SJSA1 (cell line): ENCODE measurements at regions not wholly inside any gene's neighbourhood (a gene's known extent, or its start where the extent isn't known, plus 50 kb on each side); places are given as distances from the start of the nearest gene placed in this dataset.

Source experiments
- DNase-seq, 2 experiments: peaks; one replicate each; pipeline ENCODE4 v3.0.0-alpha.2; 2015 to 2020; ENCODE audit warnings: low spot score in 2 of 2, low read depth in 1 of 2
- H3K27ac ChIP-seq: fragments of 250-450 bp; sonication (Bioruptor Pico); 2 replicates; pipeline ENCODE4 v1.5.1; 2020; ENCODE audit warnings: mild to moderate bottlenecking, moderate library complexity
- H3K27me3 ChIP-seq: fragments of 250-450 bp; sonication (Bioruptor Pico); replicated peaks from 2 replicates; pipeline ENCODE4 v1.5.1; 2020; ENCODE audit warnings: mild to moderate bottlenecking, moderate library complexity
- H3K36me3 ChIP-seq: fragments of 250-450 bp; sonication (Bioruptor Pico); 2 replicates; pipeline ENCODE4 v1.5.1; 2020; ENCODE audit warnings: mild to moderate bottlenecking
- H3K4me1 ChIP-seq: fragments of 250-450 bp; sonication (Bioruptor Pico); replicated peaks from 2 replicates; pipeline ENCODE4 v1.6.1; 2021; ENCODE audit warnings: mild to moderate bottlenecking
- H3K4me3 ChIP-seq: fragments of 250-450 bp; sonication (Bioruptor Pico); 2 replicates; pipeline ENCODE4 v1.5.1; 2020; ENCODE audit warnings: mild to moderate bottlenecking
- H3K9me3 ChIP-seq: fragments of 250-450 bp; sonication (Bioruptor Pico); replicated peaks from 2 replicates; pipeline ENCODE4 v1.5.1; 2020; ENCODE audit warnings: mild to moderate bottlenecking

GRCh38 chr7:45972629-45973312, 51.7 kb upstream of the IGFBP3 start:
- Histone ChIP-seq H3K27me3 (no peaks in the 10 kb centered on the region), H3K4me1 (peaks cover 26% of the 10 kb centered on the region), H3K9me3 (no peaks in the 10 kb centered on the region), H3K4me3 (no peak overlapping the region), H3K36me3 (no peaks in the 10 kb centered on the region), H3K27ac (no peak overlapping the region)
- no peak for DNase-seq

- peaks cover 15% of the 10 kb centered on the region for H3K4me1 ChIP-seq
- H3K27me3 ChIP-seq: no peaks in the 10 kb centered on the region
- no peak for DNase-seq
- no peak overlapping the region for H3K4me3 ChIP-seq
- H3K9me3 ChIP-seq: no peaks in the 10 kb centered on the region
- no peaks in the 10 kb centered on the region for H3K36me3 ChIP-seq
- no peak overlapping the region for H3K27ac ChIP-seq
Measured at GRCh38 chr7:45971661-45972175, 50.6 kb upstream of the IGFBP3 start.

GRCh38 chr7:45971171-45971570, 50.1 kb upstream of the IGFBP3 start:
- H3K27ac ChIP-seq: no peak overlapping the region
- DNase-seq: no peak
- H3K4me3 ChIP-seq: no peak overlapping the region
- no peaks in the 10 kb centered on the region for H3K9me3 ChIP-seq
- peaks cover 15% of the 10 kb centered on the region for H3K4me1 ChIP-seq
- H3K27me3 ChIP-seq: no peaks in the 10 kb centered on the region
- no peaks in the 10 kb centered on the region for H3K36me3 ChIP-seq
